Hepatocyte (in vitro differentiated cells): ENCODE measurements at regions not wholly inside any gene's neighbourhood (a gene's known extent, or its start where the extent isn't known, plus 50 kb on each side); places are given as distances from the start of the nearest gene placed in this dataset.

ENCODE experiments used
- CTCF ChIP-seq: fragments of 200-600 bp; sonication (generic); IDR thresholded peaks from 2 replicates; pipeline ENCODE4 v1.5.1; 2016; ENCODE audit warnings: antibody characterized with exemption, mild to moderate bottlenecking; ENCODE audit not compliant: poor library complexity
- EZH2 ChIP-seq: fragments of 200-600 bp; sonication (generic); IDR thresholded peaks from 2 replicates; pipeline ENCODE4 v1.6.1; 2016; ENCODE audit warnings: antibody characterized with exemption, mild to moderate bottlenecking, borderline replicate concordance

- no peak for TF ChIP-seq CTCF
- TF ChIP-seq EZH2, result no peak
These were observed 146.6 kb downstream of the FGF1 start for GRCh38 chr5:142539154-142539740.
